Parathyroid adenoma (tissue), 2 donors: ENCODE measurements at regions not wholly inside any gene's neighbourhood (a gene's known extent, or its start where the extent isn't known, plus 50 kb on each side); places are given as distances from the start of the nearest gene placed in this dataset.

ENCODE experiments used
- H2AFZ ChIP-seq: fragments of 300-600 bp; sonication (generic); one replicate; pipeline ENCODE4 v1.7.0; 2017; ENCODE audit warnings: antibody characterized with exemption, mild to moderate bottlenecking
- H3K27ac ChIP-seq: fragments of 300-600 bp; sonication (generic); one replicate; pipeline ENCODE4 v1.7.0; 2017
- H3K27me3 ChIP-seq: fragments of 300-600 bp; sonication (generic); one replicate; pipeline ENCODE4 v1.7.0; 2017; ENCODE audit warnings: low read length; ENCODE audit not compliant: control insufficient read depth, insufficient read depth
- H3K36me3 ChIP-seq: fragments of 300-600 bp; sonication (generic); one replicate; pipeline ENCODE4 v1.7.0; 2017; ENCODE audit warnings: low read length; ENCODE audit not compliant: control insufficient read depth, insufficient read depth
- H3K4me1 ChIP-seq: fragments of 300-600 bp; sonication (generic); one replicate; pipeline ENCODE4 v1.7.0; 2017; ENCODE audit warnings: control low read depth
- H3K4me2 ChIP-seq: fragments of 300-600 bp; sonication (generic); one replicate; pipeline ENCODE4 v1.7.0; 2017; ENCODE audit warnings: low read length
- H3K4me3 ChIP-seq: fragments of 300-600 bp; sonication (generic); one replicate; pipeline ENCODE4 v1.7.0; 2017; ENCODE audit warnings: low read depth, low read length
- H3K79me2 ChIP-seq: fragments of 300-600 bp; sonication (generic); one replicate; pipeline ENCODE4 v1.7.0; 2017; ENCODE audit warnings: control low read depth
- H3K9ac ChIP-seq: fragments of 300-600 bp; sonication (generic); one replicate; pipeline ENCODE4 v1.7.0; 2017; ENCODE audit warnings: mild to moderate bottlenecking
- H3K9me3 ChIP-seq: fragments of 300-600 bp; sonication (generic); one replicate; pipeline ENCODE4 v1.7.0; 2017; ENCODE audit warnings: low read length; ENCODE audit not compliant: control insufficient read depth
- TF ChIP-seq, protein P1 (sequence below): fragments of 300-600 bp; sonication (generic); IDR thresholded peaks from one replicate; pipeline ENCODE4 v1.7.0; 2017; ENCODE audit warnings: antibody characterized with exemption, mild to moderate bottlenecking
- donor health status: primary hyperparathyroidism.

DNA sequence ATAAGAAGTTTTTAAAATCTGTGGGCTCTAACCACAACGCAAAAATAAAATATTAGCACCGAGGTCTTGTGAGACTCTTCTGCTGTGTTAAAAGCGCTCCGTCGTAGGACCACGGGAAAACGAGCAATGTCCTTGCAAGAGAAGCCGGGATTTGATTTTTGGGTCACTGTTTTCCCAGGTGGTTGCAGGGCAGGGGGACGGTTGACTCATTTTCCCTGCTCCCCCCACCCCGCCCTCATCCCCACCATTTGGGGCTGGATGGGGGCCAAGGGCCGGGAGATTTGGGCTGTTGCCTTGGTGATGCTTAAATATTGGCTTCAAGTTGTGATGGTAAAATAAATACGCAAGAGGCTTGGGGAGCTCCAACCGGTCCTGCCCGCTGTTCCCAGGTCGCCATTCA lies 67.6 kb upstream of the SLC25A33 start:
- TF ChIP-seq, protein P1, sequence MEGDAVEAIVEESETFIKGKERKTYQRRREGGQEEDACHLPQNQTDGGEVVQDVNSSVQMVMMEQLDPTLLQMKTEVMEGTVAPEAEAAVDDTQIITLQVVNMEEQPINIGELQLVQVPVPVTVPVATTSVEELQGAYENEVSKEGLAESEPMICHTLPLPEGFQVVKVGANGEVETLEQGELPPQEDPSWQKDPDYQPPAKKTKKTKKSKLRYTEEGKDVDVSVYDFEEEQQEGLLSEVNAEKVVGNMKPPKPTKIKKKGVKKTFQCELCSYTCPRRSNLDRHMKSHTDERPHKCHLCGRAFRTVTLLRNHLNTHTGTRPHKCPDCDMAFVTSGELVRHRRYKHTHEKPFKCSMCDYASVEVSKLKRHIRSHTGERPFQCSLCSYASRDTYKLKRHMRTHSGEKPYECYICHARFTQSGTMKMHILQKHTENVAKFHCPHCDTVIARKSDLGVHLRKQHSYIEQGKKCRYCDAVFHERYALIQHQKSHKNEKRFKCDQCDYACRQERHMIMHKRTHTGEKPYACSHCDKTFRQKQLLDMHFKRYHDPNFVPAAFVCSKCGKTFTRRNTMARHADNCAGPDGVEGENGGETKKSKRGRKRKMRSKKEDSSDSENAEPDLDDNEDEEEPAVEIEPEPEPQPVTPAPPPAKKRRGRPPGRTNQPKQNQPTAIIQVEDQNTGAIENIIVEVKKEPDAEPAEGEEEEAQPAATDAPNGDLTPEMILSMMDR: no peak
- H3K36me3 ChIP-seq: no peaks in the 10 kb centered on the region
- H3K4me3 ChIP-seq: no peak overlapping the region
- H3K9me3 ChIP-seq: no peaks in the 10 kb centered on the region
- H3K79me2 ChIP-seq: no peaks in the 10 kb centered on the region
- H3K4me2 ChIP-seq: no peak overlapping the region
- H3K4me1 ChIP-seq: no peaks in the 10 kb centered on the region
- no peak overlapping the region for H2AFZ ChIP-seq
- no peaks in the 10 kb centered on the region for H3K27me3 ChIP-seq
- H3K27ac ChIP-seq: no peak overlapping the region
- no peak overlapping the region for H3K9ac ChIP-seq

- Histone ChIP-seq H3K4me1 (no peaks in the 10 kb centered on the region), H3K27me3 (no peaks in the 10 kb centered on the region), H3K9ac (no peak overlapping the region), H3K4me2 (no peak overlapping the region), H3K36me3 (no peaks in the 10 kb centered on the region), H3K27ac (no peak overlapping the region), H3K4me3 (no peak overlapping the region), H3K79me2 (no peaks in the 10 kb centered on the region), H2AFZ (no peak overlapping the region), H3K9me3 (no peaks in the 10 kb centered on the region)
- TF ChIP-seq, protein P1: no peak
Measured at GRCh38 chr1:9472386-9473031, 66.8 kb upstream of the SLC25A33 start.

- H3K9me3 ChIP-seq: no peaks in the 10 kb centered on the region
- H3K9ac ChIP-seq: no peak overlapping the region
- no peaks in the 10 kb centered on the region for H3K27me3 ChIP-seq
- no peak overlapping the region for H2AFZ ChIP-seq
- no peaks in the 10 kb centered on the region for H3K79me2 ChIP-seq
- H3K4me3 ChIP-seq: no peak overlapping the region
- no peak overlapping the region for H3K27ac ChIP-seq
- no peak overlapping the region for H3K4me2 ChIP-seq
- H3K36me3 ChIP-seq: no peaks in the 10 kb centered on the region
- H3K4me1 ChIP-seq: no peaks in the 10 kb centered on the region
- TF ChIP-seq, protein P1: no peak
Measured at GRCh38 chr1:9473032-9473807, 66.0 kb upstream of the SLC25A33 start.

DNA sequence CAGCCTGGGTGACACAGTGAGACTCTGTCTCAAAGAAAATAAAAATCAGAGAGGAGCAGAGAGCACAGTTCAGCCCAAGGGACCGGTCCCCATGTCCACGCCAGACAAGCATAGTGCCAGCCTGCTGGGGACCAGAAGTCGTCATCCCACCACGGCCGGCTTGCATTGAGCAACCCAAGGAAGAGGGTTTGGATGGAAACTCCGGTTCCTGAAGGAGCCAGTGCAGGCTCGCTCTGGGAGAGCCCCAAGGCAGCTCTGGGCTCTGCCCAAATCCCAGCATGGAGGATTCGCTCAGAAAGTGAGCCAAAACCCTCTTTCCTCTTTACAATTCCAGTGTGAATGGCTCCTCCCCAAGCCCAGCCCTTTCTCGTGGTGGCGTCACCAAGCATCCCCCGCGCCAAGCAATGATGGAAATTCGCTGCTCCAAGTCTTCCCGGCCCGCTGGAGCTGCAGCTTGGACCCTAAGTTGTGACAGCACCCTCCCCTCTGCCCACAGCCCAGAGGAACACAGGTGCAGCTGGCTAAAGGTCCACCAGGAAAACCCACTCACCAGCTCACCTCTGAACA lies 64.1 kb upstream of the SLC25A33 start:
- Histone ChIP-seq H3K27ac (no peak overlapping the region), H3K9me3 (no peaks in the 10 kb centered on the region), H3K27me3 (no peaks in the 10 kb centered on the region), H3K36me3 (no peaks in the 10 kb centered on the region), H3K4me2 (no peak overlapping the region), H3K9ac (no peak overlapping the region), H3K4me3 (no peak overlapping the region), H3K79me2 (no peaks in the 10 kb centered on the region), H2AFZ (no peak overlapping the region), H3K4me1 (no peaks in the 10 kb centered on the region)
- TF ChIP-seq, protein P1: no peak
